Right lobe of liver (tissue), 4 donors: ENCODE measurements at regions not wholly inside any gene's neighbourhood (a gene's known extent, or its start where the extent isn't known, plus 50 kb on each side); places are given as distances from the start of the nearest gene placed in this dataset.

Source experiments
- CTCF ChIP-seq, 4 donors: fragments of 200-600 bp in 3 of 4; fragments of 450-650 bp in 1 of 4; IDR thresholded peaks; one replicate each; pipeline versions ENCODE4 v1.5.1 to v1.8.0; 2016 to 2022; ENCODE audit warnings: antibody characterized with exemption in 4 of 4, mild to moderate bottlenecking in 2 of 4
- POLR2A ChIP-seq: fragments of 450-650 bp; IDR thresholded peaks from one replicate; pipeline ENCODE4 v1.6.1; 2017; ENCODE audit warnings: antibody characterized with exemption, mild to moderate bottlenecking
- donor health status: DM: no; HTN: no; CAD: no.
- donor health status: DM: no; HTN: no; CAD: no.
- donor health status: DM: no; HTN: yes; CAD: no.

GRCh38 chr20:22418738-22419137 is 165.6 kb downstream of the FOXA2 start:
- no peak for TF ChIP-seq CTCF (IDR thresholded peaks at IDR 0.05)
- no peak for TF ChIP-seq POLR2A
